HepG2 (cell line): ENCODE measurements at regions not wholly inside any gene's neighbourhood (a gene's known extent, or its start where the extent isn't known, plus 50 kb on each side); places are given as distances from the start of the nearest gene placed in this dataset.

ENCODE experiments used
- ARNTL ChIP-seq: sonication (generic); formaldehyde crosslinking; IDR thresholded peaks from 2 replicates; pipeline ENCODE4 v1.4.0; 2020; ENCODE audit warnings: mild to moderate bottlenecking, missing genetic modification reagents
- DZIP1 ChIP-seq: sonication (generic); formaldehyde crosslinking; IDR thresholded peaks from 2 replicates; pipeline ENCODE4 v1.5.0; 2020; ENCODE audit warnings: mild to moderate bottlenecking, missing genetic modification reagents
- ESRRA ChIP-seq: sonication (generic); formaldehyde crosslinking; IDR thresholded peaks from 2 replicates; pipeline ENCODE4 v1.5.1; 2020; ENCODE audit warnings: mild to moderate bottlenecking, low read depth, missing genetic modification reagents
- FOSL1 ChIP-seq: sonication (generic); formaldehyde crosslinking; IDR thresholded peaks from 2 replicates; pipeline ENCODE4 v1.9.0; 2021; ENCODE audit warnings: missing genetic modification reagents, borderline replicate concordance
- FOXA1 ChIP-seq, 2 experiments: fragments of 450-650 bp in 1 of 2; sonication (generic) in 1 of 2; formaldehyde crosslinking in 1 of 2; IDR thresholded peaks; 2 replicates each; pipeline versions ENCODE4 v1.4.0 to v1.6.1; 2016 to 2020; ENCODE audit warnings: missing genetic modification reagents in 1 of 2
- IRX3 ChIP-seq: sonication (generic); formaldehyde crosslinking; IDR thresholded peaks from 2 replicates; pipeline ENCODE4 v1.8.1; 2023; ENCODE audit warnings: mild to moderate bottlenecking, low read depth, missing genetic modification reagents, borderline replicate concordance
- KAT7 ChIP-seq: IDR thresholded peaks from 2 replicates; pipeline ENCODE4 v1.6.1; 2018; ENCODE audit warnings: borderline replicate concordance, missing compliant biosample characterization
- KDM5A ChIP-seq: fragments of 200-600 bp; sonication (generic); IDR thresholded peaks from 2 replicates; pipeline ENCODE4 v1.7.0; 2018; ENCODE audit warnings: antibody characterized with exemption, mild to moderate bottlenecking, low read length, borderline replicate concordance
- KLF15 ChIP-seq: sonication (generic); formaldehyde crosslinking; IDR thresholded peaks from 2 replicates; pipeline ENCODE4 v1.8.1; 2023; ENCODE audit warnings: borderline replicate concordance, mild to moderate bottlenecking, inconsistent platforms, missing genetic modification reagents, mixed read lengths
- MAF1 ChIP-seq: sonication (generic); formaldehyde crosslinking; IDR thresholded peaks from 2 replicates; pipeline ENCODE4 v1.5.0; 2020; ENCODE audit warnings: missing genetic modification reagents, borderline replicate concordance
- MIER2 ChIP-seq: IDR thresholded peaks from 2 replicates; pipeline ENCODE4 v1.6.1; 2016; ENCODE audit warnings: missing biosample characterization, missing genetic modification reagents
- MNT ChIP-seq: fragments of 450-650 bp; IDR thresholded peaks from 2 replicates; pipeline ENCODE4 v1.6.1; 2016
- MXD1 ChIP-seq: sonication (generic); formaldehyde crosslinking; IDR thresholded peaks from 2 replicates; pipeline ENCODE4 v1.4.0; 2020; ENCODE audit warnings: mild to moderate bottlenecking, missing genetic modification reagents
- MZF1 ChIP-seq: sonication (generic); formaldehyde crosslinking; IDR thresholded peaks from 2 replicates; pipeline ENCODE4 v1.8.1; 2023; ENCODE audit warnings: mild to moderate bottlenecking, missing genetic modification reagents, borderline replicate concordance
- NFE2 ChIP-seq: sonication (generic); formaldehyde crosslinking; IDR thresholded peaks from 2 replicates; pipeline ENCODE4 v1.4.0; 2020; ENCODE audit warnings: missing genetic modification reagents
- NKX3-1 ChIP-seq: sonication (generic); formaldehyde crosslinking; IDR thresholded peaks from 2 replicates; pipeline ENCODE4 v1.5.0; 2020; ENCODE audit warnings: missing genetic modification reagents
- NR2F1 ChIP-seq, 2 experiments: fragments of 450-650 bp in 1 of 2; formaldehyde crosslinking in 1 of 2; IDR thresholded peaks; 2 replicates each; pipeline versions ENCODE4 v1.5.0 to v1.6.1; 2016 to 2020; ENCODE audit warnings: mild to moderate bottlenecking in 1 of 2, missing compliant biosample characterization in 1 of 2, missing genetic modification reagents in 1 of 2, moderate library complexity in 1 of 2
- ZBTB37 ChIP-seq: sonication (generic); formaldehyde crosslinking; IDR thresholded peaks from 2 replicates; pipeline ENCODE4 v1.4.0; 2020; ENCODE audit warnings: mild to moderate bottlenecking, missing genetic modification reagents
- ZFP37 ChIP-seq: sonication (generic); formaldehyde crosslinking; IDR thresholded peaks from 2 replicates; pipeline ENCODE4 v1.4.0; 2020; ENCODE audit warnings: missing genetic modification reagents, borderline replicate concordance
- ZNF17 ChIP-seq: sonication (generic); formaldehyde crosslinking; IDR thresholded peaks from 2 replicates; pipeline ENCODE4 v1.5.0; 2020; ENCODE audit warnings: mild to moderate bottlenecking, missing genetic modification reagents
- ZNF251 ChIP-seq: sonication (generic); formaldehyde crosslinking; IDR thresholded peaks from 2 replicates; pipeline ENCODE4 v1.9.0; 2021; ENCODE audit warnings: mild to moderate bottlenecking, missing genetic modification reagents
- ZNF275 ChIP-seq: sonication (generic); formaldehyde crosslinking; IDR thresholded peaks from 2 replicates; pipeline ENCODE4 v1.8.0; 2022; ENCODE audit warnings: missing genetic modification reagents, mild to moderate bottlenecking, inconsistent platforms, borderline replicate concordance
- ZNF557 ChIP-seq: sonication (generic); formaldehyde crosslinking; IDR thresholded peaks from 2 replicates; pipeline ENCODE4 v1.4.0; 2020; ENCODE audit warnings: missing genetic modification reagents

- TF ChIP-seq MXD1 (peak; percentile 60; the same call in 1 of the 2 replicates), NR2F1 (CRISPR knock-in tag; IDR thresholded peaks at IDR 0.05) (peak; percentile 59 to 60; a peak in 3 of 4 replicates), FOXA1 (IDR thresholded peaks at IDR 0.05) (no peak), FOXA1 (CRISPR knock-in tag; IDR thresholded peaks at IDR 0.05) (peak; percentile 39; the same call in 1 of the 2 replicates), ZNF557 (CRISPR knock-in tag) (no peak), ZNF251 (CRISPR knock-in tag) (no peak), MNT (peak; percentile 42), MAF1 (no peak), IRX3 (CRISPR knock-in tag) (no peak), MZF1 (CRISPR knock-in tag) (no peak), KAT7 (CRISPR knock-in tag) (no peak), NFE2 (CRISPR knock-in tag) (no peak), MIER2 (CRISPR knock-in tag) (0 out of 2 replicates have a peak, but pooled peaks have one; percentile 57), KDM5A (no peak), ESRRA (no peak), ZFP37 (CRISPR knock-in tag) (no peak), FOSL1 (peak; percentile 91), ZBTB37 (CRISPR knock-in tag) (no peak), ZNF275 (CRISPR knock-in tag) (no peak), ZNF17 (no peak), ARNTL (CRISPR knock-in tag) (peak; percentile 94), NKX3-1 (CRISPR knock-in tag) (no peak), KLF15 (CRISPR knock-in tag) (no peak), DZIP1 (no peak)
These were observed 116.6 kb upstream of the IQSEC1 start (continued) for GRCh38 chr3:13189639-13190377.
